NOMO-1 treated with DMSO at 0.1 percent for 48 hours (cell line): ENCODE measurements at regions not wholly inside any gene's neighbourhood (a gene's known extent, or its start where the extent isn't known, plus 50 kb on each side); places are given as distances from the start of the nearest gene placed in this dataset.

ENCODE experiments used
- DNase-seq: peaks from one replicate; lab custom pipeline; 2025; ENCODE audit not compliant: unreplicated experiment; lab: John Stamatoyannopoulos, UW

GRCh38 chr7:18445483-18445882, 50.1 kb upstream of the HDAC9 start:
- no peak for DNase-seq
